ENCODE measurements at regions not wholly inside any gene's neighbourhood (a gene's known extent, or its start where the extent isn't known, plus 50 kb on each side); places are given as distances from the start of the nearest gene placed in this dataset.

- TF ChIP-seq SRF (IDR thresholded peaks at IDR 0.05; ENCODE audit: low read depth) = no peak
- no peak for TF ChIP-seq CTCF (IDR thresholded peaks at IDR 0.05 in 2 of 3, conservative IDR thresholded peaks at IDR 0.05 in 1 of 3; ENCODE audit: borderline replicate concordance in 1 of 3, insufficient read depth in 1 of 3, low read depth in 2 of 3, low read length in 2 of 3)
- TF ChIP-seq EZH2 (IDR thresholded peaks at IDR 0.05) = no peak
- TF ChIP-seq POLR2AphosphoS5 (IDR thresholded peaks at IDR 0.05; ENCODE audit: low read depth, low read length) = no peak
- TF ChIP-seq EZH2phosphoT487 (IDR thresholded peaks at IDR 0.05; ENCODE audit: borderline replicate concordance) = no peak
- TF ChIP-seq RAD21 (IDR thresholded peaks at IDR 0.05; ENCODE audit: low read depth) = no peak
- no peak for TF ChIP-seq EGR1 (IDR thresholded peaks at IDR 0.05; ENCODE audit: low read depth)
- TF ChIP-seq SIN3A (IDR thresholded peaks at IDR 0.05; ENCODE audit: low read depth) = no peak
- TF ChIP-seq POLR2A (IDR thresholded peaks at IDR 0.05; ENCODE audit: borderline replicate concordance, extremely low read depth, insufficient read depth, insufficient read length) = no peak
- TF ChIP-seq YY1 (IDR thresholded peaks at IDR 0.05; ENCODE audit: extremely low read depth, insufficient replicate concordance, low read depth, low read length) = no peak
- no peak for TF ChIP-seq ZNF274 (IDR thresholded peaks at IDR 0.05; ENCODE audit: low read depth, low read length)
- no peak for TF ChIP-seq CEBPB (IDR thresholded peaks at IDR 0.05; ENCODE audit: low read depth)
- TF ChIP-seq ZBTB33 (IDR thresholded peaks at IDR 0.05; ENCODE audit: extremely low read depth, insufficient replicate concordance, low read length) = no peak
- TF ChIP-seq FOSL1 (IDR thresholded peaks at IDR 0.05; ENCODE audit: low read depth) = no peak
Observed at GRCh38 chr2:11055679-11056215, 99.5 kb upstream of the SLC66A3 start.
